IPS-15b (cell line): ENCODE measurements at regions not wholly inside any gene's neighbourhood (a gene's known extent, or its start where the extent isn't known, plus 50 kb on each side); places are given as distances from the start of the nearest gene placed in this dataset.

Experiments
- H3K27me3 ChIP-seq: one replicate; pipeline ENCODE4 v1.6.1; 2013; ENCODE audit warnings: low read length; ENCODE audit not compliant: control insufficient read depth, insufficient read depth
- H3K36me3 ChIP-seq: one replicate; pipeline ENCODE4 v1.6.1; 2013; ENCODE audit warnings: low read length; ENCODE audit not compliant: control insufficient read depth, insufficient read depth
- H3K4me1 ChIP-seq: one replicate; pipeline ENCODE4 v1.6.1; 2013; ENCODE audit warnings: mild to moderate bottlenecking, low read length; ENCODE audit not compliant: control insufficient read depth, insufficient read depth
- H3K4me3 ChIP-seq: one replicate; pipeline ENCODE4 v1.5.1; 2013; ENCODE audit warnings: low read depth, low read length
- H3K9ac ChIP-seq: one replicate; pipeline ENCODE4 v1.6.1; 2013; ENCODE audit warnings: low read depth, mild to moderate bottlenecking, low read length
- H3K9me3 ChIP-seq: one replicate; pipeline ENCODE4 v1.6.1; 2013; ENCODE audit warnings: mild to moderate bottlenecking, low read length; ENCODE audit not compliant: control insufficient read depth, insufficient read depth

GRCh38 chr17:77865716-77866115, 92.8 kb upstream of the TNRC6C start:
- Histone ChIP-seq H3K4me3 (no peak overlapping the region), H3K36me3 (no peaks in the 10 kb centered on the region), H3K27me3 (no peaks in the 10 kb centered on the region), H3K9me3 (no peaks in the 10 kb centered on the region), H3K9ac (no peak overlapping the region), H3K4me1 (peaks cover 3% of the 10 kb centered on the region)

- no peaks in the 10 kb centered on the region for H3K9me3 ChIP-seq
- no peaks in the 10 kb centered on the region for H3K27me3 ChIP-seq
- no peak overlapping the region for H3K4me3 ChIP-seq
- H3K9ac ChIP-seq: no peak overlapping the region
- H3K36me3 ChIP-seq: no peaks in the 10 kb centered on the region
- H3K4me1 ChIP-seq: peaks cover 3% of the 10 kb centered on the region
Observed at GRCh38 chr17:77867308-77867781, 91.2 kb upstream of the TNRC6C start.

GRCh38 chr17:77867976-77868713, 90.4 kb upstream of the TNRC6C start:
- H3K9ac ChIP-seq: no peak overlapping the region
- H3K4me1 ChIP-seq: peaks cover 3% of the 10 kb centered on the region
- no peak overlapping the region for H3K4me3 ChIP-seq
- no peaks in the 10 kb centered on the region for H3K27me3 ChIP-seq
- no peaks in the 10 kb centered on the region for H3K36me3 ChIP-seq
- H3K9me3 ChIP-seq: no peaks in the 10 kb centered on the region

GRCh38 chr17:77869041-77869599, 89.4 kb upstream of the TNRC6C start:
- Histone ChIP-seq H3K9ac (no peak overlapping the region), H3K27me3 (no peaks in the 10 kb centered on the region), H3K36me3 (no peaks in the 10 kb centered on the region), H3K4me1 (peaks cover 4% of the 10 kb centered on the region), H3K9me3 (no peaks in the 10 kb centered on the region), H3K4me3 (no peak overlapping the region)

GRCh38 chr17:77869665-77870132, 88.8 kb upstream of the TNRC6C start:
- H3K9ac ChIP-seq: no peak overlapping the region
- no peaks in the 10 kb centered on the region for H3K9me3 ChIP-seq
- no peaks in the 10 kb centered on the region for H3K36me3 ChIP-seq
- peaks cover 5% of the 10 kb centered on the region for H3K4me1 ChIP-seq
- H3K4me3 ChIP-seq: no peak overlapping the region
- H3K27me3 ChIP-seq: no peaks in the 10 kb centered on the region

- H3K9me3 ChIP-seq: no peaks in the 10 kb centered on the region
- H3K4me1 ChIP-seq: peaks cover 4% of the 10 kb centered on the region
- no peaks in the 10 kb centered on the region for H3K27me3 ChIP-seq
- no peak overlapping the region for H3K9ac ChIP-seq
- no peaks in the 10 kb centered on the region for H3K36me3 ChIP-seq
- H3K4me3 ChIP-seq: no peak overlapping the region
Observed at GRCh38 chr17:77872199-77872598, 86.3 kb upstream of the TNRC6C start.

GRCh38 chr17:77872714-77873499, 85.6 kb upstream of the TNRC6C start:
- Histone ChIP-seq H3K9me3 (no peaks in the 10 kb centered on the region), H3K36me3 (no peaks in the 10 kb centered on the region), H3K9ac (no peak overlapping the region), H3K4me1 (peaks cover 2% of the 10 kb centered on the region), H3K27me3 (no peaks in the 10 kb centered on the region), H3K4me3 (no peak overlapping the region)

GRCh38 chr17:77873500-77874302, 84.8 kb upstream of the TNRC6C start:
- Histone ChIP-seq H3K27me3 (no peaks in the 10 kb centered on the region), H3K4me3 (no peak overlapping the region), H3K9ac (no peak overlapping the region), H3K4me1 (peaks cover 2% of the 10 kb centered on the region), H3K9me3 (no peaks in the 10 kb centered on the region), H3K36me3 (no peaks in the 10 kb centered on the region)

GRCh38 chr17:77874303-77875050, 84.0 kb upstream of the TNRC6C start:
- Histone ChIP-seq H3K9ac (no peak overlapping the region), H3K4me3 (no peak overlapping the region), H3K9me3 (no peaks in the 10 kb centered on the region), H3K36me3 (no peaks in the 10 kb centered on the region), H3K4me1 (peaks cover 2% of the 10 kb centered on the region), H3K27me3 (no peaks in the 10 kb centered on the region)

- H3K4me3 ChIP-seq: no peak overlapping the region
- H3K36me3 ChIP-seq: no peaks in the 10 kb centered on the region
- H3K4me1 ChIP-seq: peaks cover 2% of the 10 kb centered on the region
- H3K9me3 ChIP-seq: no peaks in the 10 kb centered on the region
- no peak overlapping the region for H3K9ac ChIP-seq
- H3K27me3 ChIP-seq: no peaks in the 10 kb centered on the region
Observed at GRCh38 chr17:77875051-77875780, 83.3 kb upstream of the TNRC6C start.
